HG03354 (cell line): ENCODE measurements at regions not wholly inside any gene's neighbourhood (a gene's known extent, or its start where the extent isn't known, plus 50 kb on each side); places are given as distances from the start of the nearest gene placed in this dataset.
"Not testable (repeated sequence)": the region's sequence is repeated elsewhere in the genome, so short reads cannot be mapped to it uniquely, and the experiment has no call there.

Source experiments
- ATAC-seq: cut with Tn5 transposase; IDR thresholded peaks from one replicate; pipeline ENCODE4 v1.9.1; 2021; ENCODE audit warnings: mild to moderate bottlenecking; ENCODE audit not compliant: unreplicated experiment, poor library complexity, severe bottlenecking

- ATAC-seq: no peak
These were observed 80.8 kb downstream of the C21orf91 start for GRCh38 chr21:17738176-17738953.

- no peak for ATAC-seq
These were observed 83.1 kb downstream of the C21orf91 start for GRCh38 chr21:17736072-17736471.

- ATAC-seq: no peak
These were observed 85.9 kb downstream of the C21orf91 start for GRCh38 chr21:17733209-17733608.

DNA sequence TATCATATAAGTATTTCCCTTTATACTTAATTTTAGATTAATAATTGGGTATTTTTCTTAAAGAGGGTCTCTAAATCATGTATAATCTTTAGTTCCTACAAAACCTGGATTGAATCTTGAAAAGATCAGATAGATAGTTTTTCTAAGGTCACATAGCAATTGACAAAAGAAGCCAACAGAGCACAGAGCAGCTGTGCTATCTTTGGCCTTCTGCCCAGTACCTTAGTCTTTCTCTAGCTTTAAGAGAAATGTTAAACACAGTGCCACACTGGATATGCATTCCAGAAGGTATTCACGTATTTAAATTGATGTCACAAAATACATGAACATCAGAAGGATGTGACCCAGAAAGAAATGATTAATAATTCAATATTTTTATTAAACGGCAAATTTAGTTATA is 86.8 kb downstream of the C21orf91 start:
- no peak for ATAC-seq

DNA sequence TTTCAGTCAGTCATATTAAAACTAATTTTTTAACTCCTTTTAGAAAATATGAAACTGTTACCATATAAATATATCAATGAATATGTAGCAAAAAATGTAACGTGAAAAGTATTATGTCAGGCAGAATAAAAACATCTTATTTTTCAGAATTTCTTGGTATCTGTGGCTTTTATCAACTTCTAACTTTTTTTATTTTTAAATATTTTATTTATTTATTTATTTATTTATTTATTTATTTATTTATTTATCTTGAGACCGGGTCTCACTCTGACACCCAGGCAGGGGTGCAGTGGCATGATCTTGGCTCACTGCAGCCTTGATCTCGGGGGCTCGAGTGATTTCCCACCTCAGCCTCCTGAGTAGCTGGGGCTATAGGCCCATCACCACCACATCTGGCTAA is 87.6 kb downstream of the C21orf91 start:
- no peak for ATAC-seq

DNA sequence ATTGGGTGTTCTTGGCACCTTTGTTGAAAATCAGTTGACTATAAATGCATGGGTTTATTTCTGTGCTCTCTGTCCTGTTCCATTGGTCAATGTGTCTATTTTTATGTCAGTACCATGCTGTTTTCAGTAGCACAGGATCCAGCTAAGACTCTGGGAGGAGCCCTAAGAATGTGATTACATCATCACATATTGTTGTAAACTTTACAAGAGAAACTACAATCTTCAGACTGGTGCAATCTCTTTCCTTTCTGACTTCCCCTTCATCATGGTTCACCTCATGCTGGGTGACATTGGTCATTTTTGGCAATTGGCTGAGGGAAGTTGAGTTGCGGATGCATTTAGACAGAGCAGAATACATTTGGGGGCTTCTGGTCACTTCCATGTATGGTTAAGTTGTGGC is 88.4 kb downstream of the C21orf91 start:
- ATAC-seq: no peak

- ATAC-seq: no peak
These were observed 89.7 kb downstream of the C21orf91 start for GRCh38 chr21:17729455-17729854.

DNA sequence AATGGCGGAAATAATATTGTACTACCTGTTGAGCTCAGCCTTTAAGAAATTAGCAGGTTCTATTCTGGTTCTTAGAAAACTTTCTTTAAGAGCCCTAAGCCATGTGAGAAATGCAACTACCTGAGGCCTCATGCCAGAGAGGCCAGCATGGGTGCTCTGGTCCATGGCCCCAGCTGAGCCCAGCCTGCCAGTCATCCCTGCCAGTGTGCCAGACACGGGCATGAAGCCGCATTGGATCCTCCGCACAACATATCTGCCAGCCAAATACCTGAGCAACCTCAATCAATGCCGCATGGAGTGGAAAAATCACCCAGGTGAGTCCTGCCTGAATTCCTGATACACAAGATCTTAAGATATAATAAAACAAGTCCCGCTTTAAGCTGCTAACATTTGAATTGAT is 91.8 kb downstream of the C21orf91 start:
- ATAC-seq: no peak

GRCh38 chr21:17726047-17726829 is 92.9 kb downstream of the C21orf91 start:
- no peak for ATAC-seq

DNA sequence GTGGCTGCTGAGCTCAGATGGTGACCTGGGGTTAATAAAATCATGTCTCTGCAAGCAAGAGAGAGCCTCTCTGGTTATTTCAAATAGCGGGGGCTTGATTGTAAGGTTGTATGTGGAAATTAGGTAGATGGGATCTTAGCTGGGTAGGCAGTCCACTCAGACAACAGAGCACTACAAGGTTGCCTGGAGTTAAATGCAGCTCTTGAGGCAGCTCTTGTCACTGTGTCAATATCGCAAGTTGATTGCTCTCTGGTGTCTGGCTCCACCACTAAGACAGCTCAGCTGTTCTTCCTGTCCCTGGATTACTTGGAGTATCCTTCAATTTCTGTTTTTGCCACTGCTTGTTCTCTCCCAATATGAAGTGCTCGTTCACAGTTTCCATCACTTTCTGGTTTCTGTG is 93.8 kb downstream of the C21orf91 start:
- ATAC-seq: no peak

- ATAC-seq: no peak
These were observed 100.2 kb upstream of the BTG3 start for GRCh38 chr21:17712887-17713286.

DNA sequence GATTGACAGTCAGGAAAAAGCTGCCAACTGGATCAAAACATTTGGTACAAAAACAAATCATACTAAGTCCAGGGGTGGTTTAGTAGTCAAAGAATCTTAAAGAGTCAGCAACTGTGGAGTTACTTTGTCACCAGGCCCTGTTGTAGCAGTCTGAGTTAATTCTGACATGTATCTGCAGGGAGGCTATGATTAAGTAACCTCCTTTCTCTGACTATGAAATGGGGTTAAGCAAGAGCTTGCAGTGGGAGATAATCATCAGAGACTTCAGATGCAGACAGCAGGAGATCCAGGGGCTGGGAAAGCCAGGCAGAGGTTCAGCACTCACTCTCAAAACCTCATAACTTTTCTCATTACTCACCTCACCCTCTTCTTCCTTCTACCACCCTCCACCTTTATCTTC is 99.2 kb upstream of the BTG3 start:
- no peak for ATAC-seq

DNA sequence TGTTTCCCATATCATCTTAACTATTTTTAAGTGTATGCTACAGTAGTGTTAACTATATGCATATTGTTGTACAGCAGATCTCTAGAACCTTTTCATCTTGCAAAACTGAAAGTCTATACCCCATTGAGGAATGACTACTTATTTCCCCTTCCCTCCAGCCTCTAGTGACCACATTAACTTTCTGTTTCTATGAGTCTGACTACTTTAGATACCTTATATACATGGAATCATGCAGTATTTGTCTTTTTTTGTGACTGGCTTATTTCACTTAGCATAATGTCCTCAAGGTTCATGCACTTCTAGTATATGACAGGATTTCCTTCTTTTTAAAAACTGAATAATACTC is 96.5 kb upstream of the BTG3 start:
- ATAC-seq: peak; percentile 100

DNA sequence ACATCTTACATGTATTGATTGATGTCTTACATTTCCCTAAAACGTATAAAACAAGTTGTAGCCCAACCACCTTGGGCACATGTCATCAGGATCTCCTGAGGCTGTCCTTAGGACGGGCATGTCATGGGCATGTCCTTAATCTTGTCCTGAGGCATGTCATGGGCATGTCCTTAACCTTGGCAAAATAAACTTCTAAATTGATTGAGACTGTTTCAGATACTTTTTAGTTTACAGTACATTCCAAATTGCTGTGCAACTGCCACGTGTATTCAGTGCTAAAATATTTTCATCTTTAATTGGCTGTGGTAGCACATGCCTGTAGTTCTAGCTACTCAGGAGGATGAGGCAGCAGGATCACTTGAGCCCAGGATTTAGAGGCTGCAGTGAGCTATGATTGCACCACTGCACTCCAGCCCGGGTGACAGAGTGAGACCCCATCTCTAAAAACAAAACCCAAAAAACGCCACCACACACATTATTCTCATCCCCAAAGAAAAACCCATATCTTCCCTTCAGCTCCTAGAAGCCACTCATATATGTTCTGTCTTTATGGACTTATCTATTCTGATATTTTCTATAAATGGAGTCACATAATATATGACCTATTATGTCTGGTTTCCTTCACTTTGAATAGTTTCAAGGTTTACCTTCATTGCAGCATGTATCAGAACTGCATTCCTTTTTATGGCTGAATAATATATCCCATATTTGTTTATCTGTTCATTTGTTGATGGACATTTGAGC is 96.0 kb upstream of the BTG3 start:
- ATAC-seq: peak; percentile 82

GRCh38 chr21:17699524-17700189 is 87.0 kb upstream of the BTG3 start:
- ATAC-seq: peak; percentile 78

- no peak for ATAC-seq
These were observed 84.8 kb upstream of the BTG3 start for GRCh38 chr21:17697473-17697872.

DNA sequence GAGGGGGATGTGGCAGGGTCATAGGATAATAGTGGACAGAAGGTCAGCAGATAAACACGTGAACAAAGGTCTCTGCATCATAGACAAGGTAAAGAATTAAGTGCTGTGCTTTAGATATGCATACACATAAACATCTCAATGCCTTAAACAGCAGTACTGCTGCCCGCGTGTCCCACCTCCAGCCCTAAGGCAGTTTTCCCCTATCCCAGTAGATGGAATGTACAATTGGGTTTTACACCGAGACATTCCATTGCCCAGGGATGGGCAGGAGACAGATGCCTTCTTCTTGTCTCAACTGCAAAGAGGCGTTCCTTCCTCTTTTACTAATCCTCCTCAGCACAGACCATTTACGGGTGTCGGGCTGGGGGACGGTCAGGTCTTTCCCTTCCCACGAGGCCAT is 81.7 kb upstream of the BTG3 start:
- ATAC-seq: not testable (repeated sequence)

GRCh38 chr21:17693801-17694200 is 81.1 kb upstream of the BTG3 start:
- no peak for ATAC-seq

DNA sequence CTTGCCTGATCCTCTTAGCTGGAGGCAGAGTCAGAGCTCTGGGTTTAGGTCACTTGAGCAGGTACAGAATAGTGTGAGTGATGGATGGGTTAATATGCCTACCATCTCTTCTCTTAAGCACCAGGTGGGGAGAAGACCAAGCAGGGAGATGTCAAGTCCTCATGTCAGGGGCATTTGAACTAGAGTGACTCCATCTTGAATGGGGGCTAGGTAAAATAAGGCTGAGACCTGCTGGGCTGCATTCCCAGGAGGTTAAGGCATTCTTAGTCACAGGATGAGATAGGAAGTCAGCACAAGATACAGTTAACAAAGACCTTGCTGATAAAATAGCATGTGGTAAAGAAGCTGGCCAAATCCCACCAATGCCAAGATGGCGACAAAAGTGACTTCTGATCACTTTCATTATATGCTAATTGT is 77.4 kb upstream of the BTG3 start:
- ATAC-seq: no peak
